Left colon (tissue), 2 donors: ENCODE measurements at regions not wholly inside any gene's neighbourhood (a gene's known extent, or its start where the extent isn't known, plus 50 kb on each side); places are given as distances from the start of the nearest gene placed in this dataset.
"Not testable (repeated sequence)": the region's sequence is repeated elsewhere in the genome, so short reads cannot be mapped to it uniquely, and the experiment has no call there.

Experiments used
- ATAC-seq: fragments of 200-7000 bp; cut with Tn5 transposase; one replicate; pipeline ENCODE4 v1.9.1; 2020; ENCODE audit warnings: mild to moderate bottlenecking, moderate library complexity
- DNase-seq, 2 donors: peaks; one replicate each; pipeline ENCODE4 v3.0.0-alpha.2; 2020
- intact Hi-C, 2 donors: fragments of 100-400 bp; cut with DNase I in 1 of 2; cut with micrococcal nuclease in 1 of 2; formaldehyde crosslinking; loops; one replicate each; pipeline versions ENCODE4 v1.11.2 to v1.14.0; 2022; cut with DNase I, micrococcal nuclease
- donor health status: DM: no; HTN: no; CAD: no.
- donor health status: DM: yes; HTN: yes; CAD: no.

DNA sequence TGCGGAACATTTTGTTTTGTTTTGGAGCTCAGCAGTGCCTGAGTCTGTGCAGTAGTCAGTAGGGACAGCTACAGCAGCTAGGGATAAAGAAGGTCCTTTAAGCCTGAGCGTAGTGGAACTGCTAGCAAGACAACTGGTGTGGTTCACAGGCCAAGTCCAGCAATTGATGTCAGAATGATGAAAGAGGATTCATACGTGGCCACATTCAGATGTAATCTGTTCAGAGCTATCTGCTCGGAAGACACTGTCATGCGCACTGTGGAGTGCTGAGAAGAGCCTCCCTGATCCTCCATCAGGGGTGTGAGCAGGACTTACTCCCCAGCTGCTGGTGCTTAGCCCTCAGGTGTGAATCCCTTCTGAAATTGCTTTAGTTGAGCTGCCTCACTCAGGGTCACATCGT is 79.6 kb upstream of the ANKRD1 start:
- intact Hi-C loops, result no loop called here
- DNase-seq (no peak), ATAC-seq (no peak)

DNA sequence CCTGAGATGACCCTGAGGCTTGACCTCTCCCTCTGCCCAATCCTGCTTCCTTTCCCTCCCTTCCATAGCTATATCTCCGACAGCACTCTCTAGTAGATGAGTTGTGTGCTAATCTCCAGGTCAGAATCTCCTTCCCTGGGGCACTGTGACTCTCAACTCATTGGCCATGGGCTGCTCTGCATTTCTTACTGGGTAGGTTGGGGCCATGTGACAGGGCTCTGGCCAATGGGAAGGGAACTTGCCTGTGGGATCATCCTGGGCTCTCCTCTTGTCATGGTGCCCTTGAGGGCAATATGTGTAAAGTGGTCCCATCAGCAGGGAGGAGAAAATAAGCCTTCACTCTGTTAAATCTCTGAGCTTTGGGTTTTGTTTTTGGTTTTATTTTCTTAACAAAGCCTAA is 80.1 kb upstream of the ANKRD1 start:
- intact Hi-C loops, result no loop called here
- ATAC-seq (no peak), DNase-seq (no peak)

DNA sequence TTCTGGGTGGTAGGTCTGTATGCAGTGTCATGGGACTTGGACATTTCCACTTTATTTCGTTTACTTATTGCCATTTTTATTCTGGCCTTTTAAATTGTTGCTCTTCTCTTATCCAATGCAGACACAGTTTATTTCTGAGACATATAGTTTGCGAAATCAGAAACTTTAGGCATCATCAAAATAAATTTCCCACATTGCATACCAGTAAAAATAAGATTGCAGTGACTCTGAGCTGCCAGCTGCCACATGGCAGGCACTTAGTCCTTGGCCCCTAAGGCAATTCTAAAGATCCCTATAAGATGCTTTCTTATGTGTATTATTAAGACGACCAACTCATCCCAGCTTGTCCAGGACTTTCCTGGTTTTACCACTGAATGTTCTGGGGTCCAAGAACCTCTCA is 81.8 kb upstream of the ANKRD1 start:
- intact Hi-C loops, result no loop called here
- ATAC-seq, result no peak
- no peak for DNase-seq

DNA sequence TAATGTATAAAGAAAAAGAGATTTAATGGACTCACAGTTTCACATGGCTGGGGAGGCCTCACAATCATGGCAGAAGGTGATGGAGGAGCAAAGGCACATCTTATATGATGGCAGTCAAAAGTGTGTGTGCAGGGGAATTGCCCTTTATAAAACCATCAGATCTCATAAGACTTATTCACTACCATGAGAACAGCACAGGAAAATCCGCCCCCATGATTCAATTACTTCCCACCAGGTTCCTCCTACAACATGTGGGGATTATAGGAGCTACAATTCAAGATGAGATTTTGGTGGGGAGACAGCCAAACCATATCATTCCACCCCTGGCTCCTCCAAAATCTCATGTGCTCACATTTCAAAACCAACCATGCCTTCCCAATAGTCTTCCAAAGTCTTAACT is 82.5 kb upstream of the ANKRD1 start:
- ATAC-seq, intact Hi-C loops, DNase-seq: not testable (repeated sequence)

DNA sequence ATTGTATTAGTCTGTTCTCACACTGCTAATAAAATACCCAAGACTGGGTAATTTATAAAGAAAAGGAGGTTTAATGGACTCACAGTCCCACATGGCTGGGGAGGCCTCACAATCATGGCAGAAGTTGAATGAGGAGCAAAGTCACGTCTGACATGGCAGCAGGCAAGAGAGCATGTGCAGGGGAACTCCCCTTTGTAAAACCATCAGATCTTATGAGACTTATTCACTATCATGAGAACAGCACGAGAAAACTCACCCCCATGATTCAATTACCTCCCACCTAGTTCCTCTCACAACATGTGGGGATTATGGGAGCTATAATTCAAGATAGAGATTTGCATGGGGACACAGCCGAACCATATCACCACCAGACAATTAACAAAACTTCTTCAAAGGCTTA is 84.4 kb upstream of the ANKRD1 start:
- intact Hi-C loops, ATAC-seq, DNase-seq: not testable (repeated sequence)

DNA sequence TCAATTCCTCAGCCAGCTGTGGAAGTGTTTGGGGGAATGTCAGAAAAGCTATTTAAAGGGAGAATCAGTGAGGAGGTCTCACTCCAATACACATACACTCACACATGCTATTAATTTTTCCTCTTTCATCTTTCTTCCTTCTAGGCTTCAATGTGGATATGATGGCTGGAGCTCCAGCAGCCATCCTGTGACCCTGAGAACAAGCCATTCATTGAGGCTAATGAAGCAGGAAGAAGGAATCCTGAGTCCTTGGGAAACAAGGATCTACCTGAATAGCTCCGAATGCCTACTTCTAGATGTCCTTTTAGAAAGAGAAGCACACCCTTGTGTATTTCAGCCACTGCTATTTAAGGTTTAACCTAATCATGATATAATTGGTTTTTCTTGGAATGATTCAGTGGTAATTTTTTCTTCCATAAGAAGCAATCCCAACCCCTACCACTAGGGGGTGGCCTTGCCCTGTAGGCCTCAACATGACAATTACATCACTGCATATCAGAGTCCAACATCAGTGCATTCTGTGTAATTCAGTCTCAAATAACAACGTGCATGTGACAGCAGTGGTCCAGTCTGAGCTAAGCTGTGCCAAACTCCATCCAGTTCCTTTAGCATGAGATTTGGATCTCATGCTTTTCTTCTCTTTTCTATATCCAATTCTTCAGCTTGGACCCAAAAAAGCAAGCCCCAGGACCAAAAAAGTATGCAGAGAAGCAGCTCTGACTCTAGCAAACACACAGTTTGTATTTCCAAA is 85.3 kb upstream of the ANKRD1 start:
- DNase-seq (peak in 1 of 2 donors; percentile 62), ATAC-seq (peak; percentile 90)
- intact Hi-C loops, result loop anchor here in 1 of 2 donors (2.0 kb wide), 1 partner anchor 245 kb away; no protein-coding TSS in a partner anchor

DNA sequence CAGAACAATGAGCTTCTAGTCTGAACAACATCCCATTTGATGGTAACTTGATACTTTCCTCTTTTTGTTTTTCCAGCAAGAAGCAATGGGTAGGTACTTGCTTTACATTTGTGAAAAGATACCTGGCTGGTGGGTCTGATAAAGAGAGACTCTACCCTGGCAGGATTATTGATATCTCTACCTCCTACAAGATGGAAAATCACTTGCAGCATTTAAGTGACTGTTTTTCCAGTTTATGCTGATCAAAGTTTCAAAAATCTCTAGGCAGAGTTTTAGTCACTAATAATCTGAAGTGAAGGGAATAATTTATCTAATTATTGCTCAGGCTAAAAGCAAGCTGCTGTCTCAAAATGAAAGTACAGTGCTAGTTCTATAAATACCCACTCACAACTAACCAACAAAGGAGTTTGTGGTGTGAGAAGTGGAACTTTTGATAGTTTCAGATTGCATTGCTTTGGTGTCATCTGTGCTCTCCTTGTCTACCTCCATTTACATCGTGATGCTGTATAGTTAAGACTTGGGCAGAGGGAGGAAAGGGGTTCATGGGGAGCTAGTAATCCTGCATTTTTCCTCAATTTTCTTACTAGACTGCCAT is 86.0 kb upstream of the ANKRD1 start:
- ATAC-seq (no peak), DNase-seq (no peak)
- intact Hi-C loops, result loop anchor here in 1 of 2 donors (2.0 kb wide), 1 partner anchor 244 kb away; no protein-coding TSS in a partner anchor

DNA sequence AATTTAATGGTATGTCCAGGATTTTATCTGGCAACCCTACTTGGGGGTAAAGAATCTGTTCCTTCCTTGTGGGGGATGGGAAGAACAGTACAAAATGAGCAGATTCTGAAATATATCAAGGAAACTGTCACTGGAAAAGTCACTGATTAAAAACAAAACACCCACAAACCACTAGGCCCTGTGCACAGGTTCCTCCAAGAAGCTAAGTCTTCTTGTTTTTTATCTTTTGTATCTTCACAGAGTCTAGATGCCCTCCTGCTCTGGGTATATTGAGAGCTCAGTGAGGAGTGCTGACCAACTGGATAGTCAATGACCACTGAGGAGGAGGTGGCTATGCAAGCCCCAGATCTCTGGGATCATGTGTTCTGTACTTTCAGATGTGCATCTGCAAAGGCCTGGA is 86.8 kb upstream of the ANKRD1 start:
- ATAC-seq, result no peak
- intact Hi-C loops, result loop anchor here in 1 of 2 donors (2.0 kb wide), 1 partner anchor 243 kb away; no protein-coding TSS in a partner anchor
- DNase-seq, result no peak

DNA sequence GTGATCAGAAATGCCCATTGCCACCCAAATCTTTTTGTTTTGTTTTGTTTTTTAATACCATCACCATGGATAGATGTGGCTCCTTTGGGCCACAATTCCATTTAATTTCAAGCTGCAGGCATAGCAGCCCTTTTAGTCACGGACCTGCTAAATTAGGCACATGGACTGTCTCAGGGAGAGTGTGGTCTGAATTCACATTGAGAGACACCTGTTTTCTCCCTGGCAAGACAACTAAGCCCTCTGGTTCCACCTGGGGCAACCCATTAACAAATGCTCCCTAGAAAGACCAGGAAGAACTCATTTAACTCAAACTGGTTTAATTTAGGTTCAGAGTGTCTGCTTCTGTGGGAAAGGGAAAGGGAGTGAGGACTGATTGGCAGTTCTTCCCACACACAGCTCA is 88.2 kb upstream of the ANKRD1 start:
- intact Hi-C loops, result no loop called here
- ATAC-seq (no peak), DNase-seq (no peak)

DNA sequence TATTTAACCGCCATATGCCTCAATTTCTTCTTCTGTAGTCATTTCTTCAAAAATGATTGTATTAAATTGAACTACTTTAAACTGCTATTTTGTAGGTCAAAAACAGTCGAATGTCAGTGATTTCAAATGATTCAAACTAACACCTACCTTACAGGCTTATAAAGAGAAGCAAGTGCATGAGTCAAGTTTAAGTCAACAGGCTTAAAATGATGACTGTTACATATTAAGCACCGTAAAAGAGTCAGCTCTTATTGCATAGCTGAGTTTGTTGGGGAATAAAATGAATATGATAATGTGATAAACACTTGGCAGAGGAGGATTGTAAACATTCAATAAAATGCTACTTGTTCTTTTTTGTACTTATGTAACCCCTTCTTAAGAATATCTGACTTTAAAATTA is 90.1 kb upstream of the ANKRD1 start:
- DNase-seq (no peak), ATAC-seq (no peak)

DNA sequence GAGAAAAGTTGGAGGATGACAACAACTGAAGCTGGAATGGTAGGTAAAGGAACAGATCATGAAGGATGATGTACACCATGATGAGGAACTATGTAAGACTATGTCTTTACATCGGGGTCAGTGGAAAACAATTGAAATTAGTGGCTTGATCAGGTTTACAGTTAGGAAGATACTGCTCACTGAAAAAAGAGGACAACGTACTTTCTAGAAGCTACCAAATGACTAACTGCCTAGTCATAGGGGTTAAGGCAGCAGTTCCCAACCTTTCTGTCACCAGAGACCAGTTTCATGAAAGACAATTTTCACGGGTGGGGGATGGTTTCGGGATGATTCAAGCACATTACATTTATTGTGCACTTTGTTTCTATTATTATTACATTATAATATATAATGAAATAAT is 91.6 kb upstream of the ANKRD1 start:
- intact Hi-C loops, result no loop called here
- DNase-seq (no peak), ATAC-seq (no peak)

More for the DNA sequence above, 90.1 kb upstream of the ANKRD1 start:
- intact Hi-C loops, result no loop called here

DNA sequence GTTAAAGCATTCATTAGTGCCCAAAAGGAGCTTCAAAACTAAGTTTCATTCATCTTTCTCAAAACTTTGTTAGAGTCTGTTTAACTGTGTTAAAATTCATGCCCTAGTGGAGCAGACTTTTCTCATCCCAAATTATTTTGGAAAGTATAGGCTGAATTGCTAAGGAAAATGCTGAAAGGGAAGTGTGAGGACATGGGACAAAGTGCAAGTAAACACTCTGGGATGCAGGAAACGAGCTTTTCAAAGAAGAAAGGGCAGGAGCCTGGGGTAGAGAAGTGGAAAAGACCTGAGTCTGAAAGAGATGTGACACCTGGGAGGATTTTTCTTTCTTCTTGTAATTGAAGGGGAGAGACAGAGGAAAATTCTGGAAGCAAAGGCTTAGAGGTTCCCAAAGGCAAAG is 93.1 kb upstream of the ANKRD1 start:
- intact Hi-C loops, result no loop called here
- no peak for ATAC-seq
- DNase-seq, result no peak

DNA sequence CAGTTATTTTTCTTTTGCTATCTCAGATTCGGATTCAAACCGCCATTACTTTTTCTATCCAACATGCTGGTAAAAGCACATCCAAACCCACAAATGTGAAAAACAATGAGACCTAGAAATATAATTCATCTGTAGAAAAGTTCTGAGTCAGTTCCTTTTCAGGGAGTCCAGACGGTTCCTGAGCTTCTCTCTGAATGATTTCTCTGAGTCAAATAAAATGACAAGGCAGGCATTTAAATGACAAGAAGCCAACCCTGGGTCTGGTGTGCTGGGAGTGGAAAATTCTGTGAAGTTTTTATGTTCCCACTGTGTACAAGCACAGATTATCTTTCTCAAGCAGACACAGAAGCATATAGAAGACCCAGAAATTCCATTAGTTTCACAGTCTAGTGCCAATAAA is 96.3 kb upstream of the ANKRD1 start:
- DNase-seq (no peak), ATAC-seq (no peak)
- intact Hi-C loops, result no loop called here

DNA sequence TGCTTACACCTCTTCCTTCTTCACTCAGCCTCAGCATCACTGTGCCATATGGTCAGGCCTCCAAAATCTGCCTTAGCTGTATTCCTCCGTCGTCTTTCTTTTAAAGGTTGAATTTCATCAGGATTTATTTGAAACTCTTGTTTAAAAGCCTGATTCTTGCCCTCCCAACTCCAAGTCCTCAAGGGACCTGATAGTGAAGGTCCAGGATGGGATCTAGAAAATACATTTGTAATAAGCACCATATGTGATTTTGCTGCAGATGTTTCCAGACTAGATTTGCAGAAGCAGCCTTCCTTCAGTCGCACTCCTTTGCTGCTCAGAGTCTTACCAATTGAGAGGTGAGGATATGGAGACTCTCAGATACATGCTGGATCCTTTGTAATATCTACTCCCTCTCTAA is 101.0 kb upstream of the ANKRD1 start:
- DNase-seq (no peak), ATAC-seq (no peak)
- intact Hi-C loops, result no loop called here

DNA sequence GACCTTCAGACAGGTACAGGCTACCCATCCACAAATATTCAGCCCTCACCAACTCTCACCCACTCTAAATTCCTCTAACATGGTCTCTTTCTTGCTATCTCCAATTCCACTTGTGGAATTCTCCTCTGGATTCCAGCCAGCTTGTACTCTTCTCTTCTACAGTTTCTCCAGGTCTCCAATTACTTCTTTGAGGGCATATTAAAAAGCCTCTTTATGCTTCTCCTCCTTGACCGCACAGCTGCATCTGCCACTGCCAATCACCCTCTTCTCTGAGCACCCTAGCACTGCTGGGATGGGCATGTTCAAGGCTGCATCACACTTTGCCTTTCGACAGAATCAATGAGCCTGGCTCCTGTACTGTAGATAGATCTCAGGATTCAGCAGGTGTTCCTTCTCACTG is 101.5 kb upstream of the ANKRD1 start:
- ATAC-seq, result no peak
- no peak for DNase-seq
- intact Hi-C loops, result no loop called here

DNA sequence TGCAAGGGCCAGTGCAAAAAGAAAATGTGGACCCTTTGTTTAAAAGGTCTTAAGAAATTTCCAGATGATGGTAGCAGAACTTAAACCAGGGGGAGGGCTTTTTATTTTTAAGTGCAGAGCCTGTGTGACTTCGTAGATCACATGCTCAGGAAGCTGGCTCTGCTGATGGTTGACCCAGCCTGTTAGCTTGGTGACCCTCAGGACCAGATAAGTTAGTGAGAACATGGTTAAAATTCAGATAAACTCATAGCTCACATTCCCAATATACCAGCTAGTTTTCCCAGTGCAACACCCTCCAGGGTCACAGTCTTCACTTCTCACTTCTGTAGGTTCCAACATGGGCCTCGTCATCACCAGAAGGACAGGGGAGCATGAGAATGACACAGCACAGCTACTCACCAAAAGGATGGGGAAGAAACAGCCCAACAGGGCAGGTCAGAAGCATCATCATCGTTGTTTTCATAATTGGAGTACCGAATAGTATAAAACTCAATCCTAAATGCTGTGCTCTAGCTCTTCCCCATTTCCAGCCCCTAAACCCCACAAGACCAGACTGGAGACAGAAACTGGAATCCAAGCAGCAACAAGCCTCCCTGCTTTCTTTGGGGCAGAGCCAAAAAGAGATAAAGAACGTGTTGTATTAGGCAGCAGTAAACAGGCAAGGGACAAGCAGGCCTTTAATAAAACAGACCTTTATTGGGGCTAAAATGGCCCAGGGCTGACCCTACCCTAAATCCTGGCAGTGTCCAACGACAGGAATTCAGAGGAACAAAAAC is 102.2 kb upstream of the ANKRD1 start:
- intact Hi-C loops, result no loop called here
- no peak for ATAC-seq
- DNase-seq, result no peak

DNA sequence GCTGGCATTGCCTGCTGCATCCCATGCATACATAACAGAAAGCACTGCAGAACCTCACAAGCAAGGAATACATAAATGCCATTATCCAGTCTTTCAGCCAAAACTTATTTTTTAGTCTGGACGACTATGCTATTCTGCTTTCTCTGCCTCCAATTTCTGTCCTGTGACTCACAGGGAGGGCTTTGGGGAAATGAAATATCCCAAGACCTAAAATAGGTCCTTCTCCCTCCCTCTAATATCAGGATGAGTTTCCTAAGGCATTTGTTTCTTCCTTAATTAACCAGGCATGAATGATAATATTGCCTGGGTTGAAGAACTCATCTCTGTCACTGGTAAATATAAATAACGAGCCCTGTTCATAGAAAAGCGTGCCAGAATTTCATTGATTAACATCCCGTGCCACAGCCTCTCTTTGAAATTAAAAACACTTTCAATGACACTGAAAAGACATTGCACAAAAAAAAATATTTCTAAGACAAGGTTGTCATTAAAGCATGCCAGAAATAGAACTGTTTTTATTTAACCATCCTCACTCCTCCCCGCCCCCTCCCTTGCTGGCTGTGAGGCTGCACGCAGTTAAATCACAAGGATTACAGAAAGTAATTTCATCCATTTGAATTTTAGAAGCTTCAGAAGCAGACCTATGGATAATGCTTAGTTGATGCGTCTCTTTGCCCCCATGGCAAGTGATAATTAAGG is 103.0 kb upstream of the ANKRD1 start:
- intact Hi-C loops, result no loop called here
- ATAC-seq, result no peak
- DNase-seq, result no peak

DNA sequence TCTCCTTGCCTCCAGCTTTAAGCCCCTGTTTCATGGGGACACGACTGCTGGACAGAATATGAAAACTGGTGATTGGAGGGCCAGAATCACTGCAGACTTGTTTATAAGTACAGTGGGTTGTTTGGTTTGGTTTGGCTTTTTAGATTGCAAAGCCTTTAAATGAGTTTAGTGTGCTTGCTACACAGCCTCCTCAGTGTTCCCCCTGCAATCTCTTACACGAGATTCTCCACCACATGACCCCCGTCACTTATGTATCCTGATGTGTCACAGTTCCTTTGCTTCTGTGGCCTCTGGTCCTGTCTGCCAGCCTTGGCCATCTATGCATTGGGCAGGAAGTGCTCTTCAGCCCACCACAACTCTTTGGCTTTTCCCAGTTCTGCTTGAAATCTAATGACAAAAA is 103.7 kb upstream of the ANKRD1 start:
- intact Hi-C loops, result no loop called here
- ATAC-seq, result no peak
- no peak for DNase-seq

DNA sequence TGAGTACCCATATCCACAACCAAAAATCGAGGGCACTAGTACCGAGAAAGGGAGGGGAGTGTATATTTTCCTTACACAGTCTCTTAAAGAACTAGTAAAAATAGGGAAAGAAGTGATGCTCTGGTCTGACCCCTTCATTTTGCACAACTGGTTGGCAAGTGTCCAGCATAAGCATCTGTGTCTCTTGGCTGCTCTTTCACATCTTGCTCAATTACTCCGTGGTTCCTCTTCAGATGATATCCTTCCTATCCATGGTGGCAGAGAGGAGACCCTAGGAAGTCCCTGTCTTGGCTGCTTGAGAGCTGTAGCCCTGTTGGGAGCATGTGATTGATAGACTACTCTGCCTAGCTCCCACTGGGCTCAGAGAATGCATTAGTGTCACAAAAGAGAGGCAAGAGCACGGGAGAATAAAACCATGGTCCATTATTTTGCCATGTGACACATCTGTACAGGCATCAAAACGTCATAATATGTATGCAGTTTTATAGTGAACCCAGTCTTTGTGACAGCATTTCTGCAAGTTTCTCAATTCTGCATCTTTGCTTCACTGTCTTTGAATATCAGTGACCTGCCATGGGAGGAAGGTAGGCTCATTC is 111.8 kb upstream of the ANKRD1 start:
- ATAC-seq (no peak), DNase-seq (peak; percentile 6 to 27)
- intact Hi-C loops, result no loop called here
